ENCODE measurements at regions not wholly inside any gene's neighbourhood (a gene's known extent, or its start where the extent isn't known, plus 50 kb on each side); places are given as distances from the start of the nearest gene placed in this dataset.

DNA sequence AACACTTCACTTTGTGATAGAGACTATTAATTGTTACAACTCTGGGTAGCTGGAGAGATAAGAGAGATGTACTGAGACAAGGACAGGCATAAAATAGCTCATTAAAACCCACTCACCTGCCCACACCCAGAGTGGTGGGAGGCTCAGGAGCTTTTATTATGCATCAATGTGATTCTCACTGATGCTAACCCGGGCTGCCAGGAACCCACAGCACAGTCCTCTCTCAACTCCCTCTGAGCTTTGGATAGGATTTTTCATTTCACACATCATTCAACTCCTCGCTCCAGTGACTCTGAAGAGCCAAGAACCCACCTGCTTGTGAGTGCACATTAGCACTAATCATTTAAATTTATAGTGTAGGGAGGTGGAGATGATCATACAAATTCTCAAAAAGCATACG, 827.9 kb downstream of the FLRT2 start:
- TF ChIP-seq, protein P1, sequence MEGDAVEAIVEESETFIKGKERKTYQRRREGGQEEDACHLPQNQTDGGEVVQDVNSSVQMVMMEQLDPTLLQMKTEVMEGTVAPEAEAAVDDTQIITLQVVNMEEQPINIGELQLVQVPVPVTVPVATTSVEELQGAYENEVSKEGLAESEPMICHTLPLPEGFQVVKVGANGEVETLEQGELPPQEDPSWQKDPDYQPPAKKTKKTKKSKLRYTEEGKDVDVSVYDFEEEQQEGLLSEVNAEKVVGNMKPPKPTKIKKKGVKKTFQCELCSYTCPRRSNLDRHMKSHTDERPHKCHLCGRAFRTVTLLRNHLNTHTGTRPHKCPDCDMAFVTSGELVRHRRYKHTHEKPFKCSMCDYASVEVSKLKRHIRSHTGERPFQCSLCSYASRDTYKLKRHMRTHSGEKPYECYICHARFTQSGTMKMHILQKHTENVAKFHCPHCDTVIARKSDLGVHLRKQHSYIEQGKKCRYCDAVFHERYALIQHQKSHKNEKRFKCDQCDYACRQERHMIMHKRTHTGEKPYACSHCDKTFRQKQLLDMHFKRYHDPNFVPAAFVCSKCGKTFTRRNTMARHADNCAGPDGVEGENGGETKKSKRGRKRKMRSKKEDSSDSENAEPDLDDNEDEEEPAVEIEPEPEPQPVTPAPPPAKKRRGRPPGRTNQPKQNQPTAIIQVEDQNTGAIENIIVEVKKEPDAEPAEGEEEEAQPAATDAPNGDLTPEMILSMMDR (IDR thresholded peaks at IDR 0.05; ENCODE audit: poor library complexity, severe bottlenecking): no peak
- TF ChIP-seq SMC3 (conservative IDR thresholded peaks at IDR 0.05; ENCODE audit: poor library complexity): no peak
- TF ChIP-seq EZH2 (IDR thresholded peaks at IDR 0.05; ENCODE audit: borderline replicate concordance, insufficient read depth, low read length, poor library complexity, severe bottlenecking): no peak
- TF ChIP-seq, protein P2, sequence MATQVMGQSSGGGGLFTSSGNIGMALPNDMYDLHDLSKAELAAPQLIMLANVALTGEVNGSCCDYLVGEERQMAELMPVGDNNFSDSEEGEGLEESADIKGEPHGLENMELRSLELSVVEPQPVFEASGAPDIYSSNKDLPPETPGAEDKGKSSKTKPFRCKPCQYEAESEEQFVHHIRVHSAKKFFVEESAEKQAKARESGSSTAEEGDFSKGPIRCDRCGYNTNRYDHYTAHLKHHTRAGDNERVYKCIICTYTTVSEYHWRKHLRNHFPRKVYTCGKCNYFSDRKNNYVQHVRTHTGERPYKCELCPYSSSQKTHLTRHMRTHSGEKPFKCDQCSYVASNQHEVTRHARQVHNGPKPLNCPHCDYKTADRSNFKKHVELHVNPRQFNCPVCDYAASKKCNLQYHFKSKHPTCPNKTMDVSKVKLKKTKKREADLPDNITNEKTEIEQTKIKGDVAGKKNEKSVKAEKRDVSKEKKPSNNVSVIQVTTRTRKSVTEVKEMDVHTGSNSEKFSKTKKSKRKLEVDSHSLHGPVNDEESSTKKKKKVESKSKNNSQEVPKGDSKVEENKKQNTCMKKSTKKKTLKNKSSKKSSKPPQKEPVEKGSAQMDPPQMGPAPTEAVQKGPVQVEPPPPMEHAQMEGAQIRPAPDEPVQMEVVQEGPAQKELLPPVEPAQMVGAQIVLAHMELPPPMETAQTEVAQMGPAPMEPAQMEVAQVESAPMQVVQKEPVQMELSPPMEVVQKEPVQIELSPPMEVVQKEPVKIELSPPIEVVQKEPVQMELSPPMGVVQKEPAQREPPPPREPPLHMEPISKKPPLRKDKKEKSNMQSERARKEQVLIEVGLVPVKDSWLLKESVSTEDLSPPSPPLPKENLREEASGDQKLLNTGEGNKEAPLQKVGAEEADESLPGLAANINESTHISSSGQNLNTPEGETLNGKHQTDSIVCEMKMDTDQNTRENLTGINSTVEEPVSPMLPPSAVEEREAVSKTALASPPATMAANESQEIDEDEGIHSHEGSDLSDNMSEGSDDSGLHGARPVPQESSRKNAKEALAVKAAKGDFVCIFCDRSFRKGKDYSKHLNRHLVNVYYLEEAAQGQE (IDR thresholded peaks at IDR 0.05; ENCODE audit: borderline replicate concordance): no peak
- no peak for TF ChIP-seq MXI1 (conservative IDR thresholded peaks at IDR 0.05; ENCODE audit: poor library complexity, severe bottlenecking)
- TF ChIP-seq POLR2AphosphoS5 (IDR thresholded peaks at IDR 0.05): no peak
- TF ChIP-seq TAF1 (IDR thresholded peaks at IDR 0.05; ENCODE audit: low read depth): no peak
- TF ChIP-seq EP300 (conservative IDR thresholded peaks at IDR 0.05; ENCODE audit: poor library complexity, severe bottlenecking): no peak
